Body of pancreas (tissue), 4 donors: ENCODE measurements at regions not wholly inside any gene's neighbourhood (a gene's known extent, or its start where the extent isn't known, plus 50 kb on each side); places are given as distances from the start of the nearest gene placed in this dataset.

ENCODE experiments used
- POLR2A ChIP-seq, 3 donors: fragments of 450-650 bp; IDR thresholded peaks; one replicate each; pipeline ENCODE4 v1.6.1; 2016; ENCODE audit warnings: antibody characterized with exemption in 3 of 3, mild to moderate bottlenecking in 2 of 3
- TF ChIP-seq, protein P1 (sequence below), 7 experiments: fragments of 450-650 bp in 4 of 7; fragments of 200-600 bp in 3 of 7; sonication (generic) in 3 of 7; IDR thresholded peaks; one replicate each; pipeline ENCODE4 v1.5.1; 2016 to 2019; ENCODE audit warnings: antibody characterized with exemption in 7 of 7

DNA sequence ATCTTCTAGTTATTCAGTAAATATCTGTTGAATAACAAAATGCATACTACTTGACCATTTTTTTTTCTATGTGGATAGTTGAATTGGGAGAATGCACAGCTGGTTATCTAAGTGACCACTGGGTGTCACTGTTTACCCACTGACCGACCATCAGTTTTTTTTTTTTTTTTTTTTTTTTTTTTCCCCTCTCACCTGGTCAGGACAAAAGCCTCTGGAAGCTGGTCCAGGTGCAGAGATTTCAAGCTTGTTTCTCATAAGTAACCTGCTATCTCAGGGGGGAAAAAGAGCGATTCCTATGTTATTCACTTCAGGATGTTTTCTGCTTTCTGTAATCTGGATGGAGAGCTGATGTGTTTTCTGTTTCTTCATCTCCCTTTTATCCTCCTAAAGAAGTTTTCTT is 256.0 kb downstream of the DCDC2C start:
- TF ChIP-seq, protein P1, sequence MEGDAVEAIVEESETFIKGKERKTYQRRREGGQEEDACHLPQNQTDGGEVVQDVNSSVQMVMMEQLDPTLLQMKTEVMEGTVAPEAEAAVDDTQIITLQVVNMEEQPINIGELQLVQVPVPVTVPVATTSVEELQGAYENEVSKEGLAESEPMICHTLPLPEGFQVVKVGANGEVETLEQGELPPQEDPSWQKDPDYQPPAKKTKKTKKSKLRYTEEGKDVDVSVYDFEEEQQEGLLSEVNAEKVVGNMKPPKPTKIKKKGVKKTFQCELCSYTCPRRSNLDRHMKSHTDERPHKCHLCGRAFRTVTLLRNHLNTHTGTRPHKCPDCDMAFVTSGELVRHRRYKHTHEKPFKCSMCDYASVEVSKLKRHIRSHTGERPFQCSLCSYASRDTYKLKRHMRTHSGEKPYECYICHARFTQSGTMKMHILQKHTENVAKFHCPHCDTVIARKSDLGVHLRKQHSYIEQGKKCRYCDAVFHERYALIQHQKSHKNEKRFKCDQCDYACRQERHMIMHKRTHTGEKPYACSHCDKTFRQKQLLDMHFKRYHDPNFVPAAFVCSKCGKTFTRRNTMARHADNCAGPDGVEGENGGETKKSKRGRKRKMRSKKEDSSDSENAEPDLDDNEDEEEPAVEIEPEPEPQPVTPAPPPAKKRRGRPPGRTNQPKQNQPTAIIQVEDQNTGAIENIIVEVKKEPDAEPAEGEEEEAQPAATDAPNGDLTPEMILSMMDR (IDR thresholded peaks at IDR 0.05) = peak; percentile 38 to 80 (median 65)
- no peak for TF ChIP-seq POLR2A (IDR thresholded peaks at IDR 0.05)
